NB4 (cell line): ENCODE measurements at regions not wholly inside any gene's neighbourhood (a gene's known extent, or its start where the extent isn't known, plus 50 kb on each side); places are given as distances from the start of the nearest gene placed in this dataset.

ENCODE experiments used
- CTCF ChIP-seq: IDR thresholded peaks from one replicate; pipeline ENCODE4 v1.5.1; 2012; ENCODE audit warnings: low read depth, low read length
- POLR2A ChIP-seq: IDR thresholded peaks from 2 replicates; pipeline ENCODE4 v1.6.1; 2011; ENCODE audit warnings: mild to moderate bottlenecking; ENCODE audit not compliant: insufficient read length; ENCODE audit errors: extremely low read depth

- TF ChIP-seq CTCF (no peak), POLR2A (no peak)
These were observed 546.3 kb upstream of the CDH11 start for GRCh38 chr16:65668064-65668595.
